HCT116 (cell line): ENCODE measurements at regions not wholly inside any gene's neighbourhood (a gene's known extent, or its start where the extent isn't known, plus 50 kb on each side); places are given as distances from the start of the nearest gene placed in this dataset.

ENCODE experiments used
- ATAC-seq: fragments of 200-7000 bp; cut with Tn5 transposase; 2 replicates; pipeline ENCODE4 v1.9.1; 2020; ENCODE audit warnings: mild to moderate bottlenecking, moderate library complexity
- BruUV-seq: library from RNA; stranded (reverse); fragments of 400-500 nt; replicated peaks from 2 replicates; lab custom pipeline; 2021; lab: Mats Ljungman, UMichigan
- CTCF ChIA-PET: fragments of 300-600 bp; sonication (Branson Sonifier 250); formaldehyde crosslinking; loops from one replicate; lab custom pipeline; 2021; ENCODE audit warnings: antibody characterized with exemption; lab: Charles Lee
- POLR2A ChIA-PET: fragments of 300-600, 350-600 bp; sonication (Branson Sonifier 250); formaldehyde crosslinking; loops from one replicate; lab custom pipeline; 2021; ENCODE audit warnings: antibody characterized with exemption; lab: Charles Lee
- RAD21 ChIA-PET, 2 experiments: fragments of 300-600 bp; sonication (Branson Sonifier 250); formaldehyde crosslinking; loops; one replicate each; lab custom pipeline; 2023; ENCODE audit warnings: low total read pairs in 2 of 2; ENCODE audit not compliant: uncharacterized antibody in 2 of 2, unreplicated experiment in 2 of 2, low non-redundant PET in 1 of 2; lab: Charles Lee
- DNase-seq: peaks from one replicate; pipeline ENCODE4 v3.0.0-alpha.2; 2010; ENCODE audit warnings: low read depth, low spot score
- H2AFZ ChIP-seq: fragments of 200-600 bp; shearing (Covaris generic), sonication (generic); 2 replicates; pipeline ENCODE4 v1.6.1; 2017; ENCODE audit warnings: low read depth, mixed run types, mixed read lengths, antibody characterized with exemption, low read length; ENCODE audit not compliant: poor library complexity, severe bottlenecking
- H3K27ac ChIP-seq: 2 replicates; pipeline ENCODE4 v1.5.1; 2012; ENCODE audit warnings: low read depth, low read length
- H3K27me3 ChIP-seq: fragments of 200-600 bp; sonication (generic); 2 replicates; pipeline ENCODE4 v1.6.1; 2016; ENCODE audit warnings: mixed run types, low read length, mixed read lengths; ENCODE audit not compliant: insufficient read depth
- H3K36me3 ChIP-seq, 2 experiments: fragments of 200-500 bp in 1 of 2; fragments of 200-600 bp in 1 of 2; sonication (Bioruptor generic) in 1 of 2; sonication (generic) in 1 of 2; 2 replicates each; pipeline versions ENCODE4 v1.5.1 to v1.6.1; 2014 to 2016; ENCODE audit warnings: low read length in 2 of 2, inconsistent platforms in 1 of 2, mixed read lengths in 1 of 2, mixed run types in 1 of 2; ENCODE audit not compliant: insufficient read depth in 2 of 2, control insufficient read depth in 1 of 2
- H3K4me1 ChIP-seq, 2 experiments: fragments of 200-600 bp in 1 of 2; sonication (generic) in 1 of 2; 2 replicates each; pipeline versions ENCODE4 v1.5.1 to v1.6.1; 2012 to 2017; ENCODE audit warnings: low read length in 2 of 2, inconsistent platforms in 1 of 2, mild to moderate bottlenecking in 1 of 2, mixed read lengths in 1 of 2, mixed run types in 1 of 2, moderate library complexity in 1 of 2; ENCODE audit not compliant: insufficient read depth in 2 of 2, control insufficient read depth in 1 of 2
- H3K4me2 ChIP-seq: fragments of 200-600 bp; sonication (generic); 2 replicates; pipeline ENCODE4 v1.6.1; 2017; ENCODE audit warnings: mixed run types, low read length, mixed read lengths
- H3K4me3 ChIP-seq, 2 experiments: fragments of 200-600 bp in 1 of 2; sonication (generic) in 1 of 2; replicated peaks in 1 of 2; 2 replicates each; pipeline ENCODE4 v1.5.1; 2011 to 2016; ENCODE audit warnings: low read length in 2 of 2, control low read depth in 1 of 2, low read depth in 1 of 2, mild to moderate bottlenecking in 1 of 2, mixed read lengths in 1 of 2, mixed run types in 1 of 2
- H3K79me2 ChIP-seq: fragments of 200-600 bp; sonication (generic); 2 replicates; pipeline ENCODE4 v1.6.1; 2017; ENCODE audit warnings: mild to moderate bottlenecking, mixed run types, low read length, moderate library complexity, mixed read lengths; ENCODE audit not compliant: insufficient read depth
- H3K9ac ChIP-seq: fragments of 200-600 bp; sonication (generic); 2 replicates; pipeline ENCODE4 v1.6.1; 2016; ENCODE audit warnings: low read length, mixed read lengths
- H3K9me2 ChIP-seq: fragments of 200-600 bp; sonication (generic), shearing (Covaris generic); 2 replicates; pipeline ENCODE4 v1.6.1; 2017; ENCODE audit warnings: mixed run types, mild to moderate bottlenecking, moderate library complexity; ENCODE audit not compliant: insufficient read depth
- H3K9me3 ChIP-seq, 2 experiments: fragments of 200-500 bp in 1 of 2; fragments of 200-600 bp in 1 of 2; sonication (Bioruptor generic) in 1 of 2; sonication (generic) in 1 of 2; 2 replicates each; pipeline ENCODE4 v1.6.1; 2014 to 2017; ENCODE audit warnings: low read length in 2 of 2, mixed read lengths in 2 of 2, inconsistent platforms in 1 of 2, low read depth in 1 of 2, mild to moderate bottlenecking in 1 of 2, mixed run types in 1 of 2, moderate library complexity in 1 of 2; ENCODE audit not compliant: control insufficient read depth in 1 of 2, insufficient read depth in 1 of 2
- H4K20me1 ChIP-seq: fragments of 200-600 bp; sonication (generic), shearing (Covaris generic); 2 replicates; pipeline ENCODE4 v1.6.1; 2017; ENCODE audit warnings: mixed run types, mild to moderate bottlenecking, moderate library complexity; ENCODE audit not compliant: insufficient read depth
- ATF3 ChIP-seq: IDR thresholded peaks from 2 replicates; pipeline ENCODE4 v1.6.1; 2012
- CBX3 ChIP-seq: IDR thresholded peaks from 2 replicates; pipeline ENCODE4 v1.6.1; 2012; ENCODE audit warnings: low read depth
- CEBPB ChIP-seq: IDR thresholded peaks from 2 replicates; pipeline ENCODE4 v1.6.1; 2012; ENCODE audit warnings: low read depth
- CTCF ChIP-seq, 3 experiments: fragments of 200-600 bp in 1 of 3; sonication (generic) in 1 of 3; IDR thresholded peaks in 2 of 3; conservative IDR thresholded peaks in 1 of 3; 2 replicates each; pipeline ENCODE4 v1.5.1; 2012 to 2017; ENCODE audit warnings: low read depth in 2 of 3, low read length in 2 of 3, antibody characterized with exemption in 1 of 3, borderline replicate concordance in 1 of 3, control low read depth in 1 of 3, mild to moderate bottlenecking in 1 of 3, mixed read lengths in 1 of 3, mixed run types in 1 of 3, moderate library complexity in 1 of 3; ENCODE audit not compliant: insufficient read depth in 1 of 3
- EGR1 ChIP-seq: IDR thresholded peaks from 2 replicates; pipeline ENCODE4 v1.6.1; 2012; ENCODE audit warnings: low read depth
- ELF1 ChIP-seq: IDR thresholded peaks from 2 replicates; pipeline ENCODE4 v1.6.1; 2012; ENCODE audit warnings: low read depth, borderline replicate concordance
- EZH2 ChIP-seq: fragments of 200-600 bp; sonication (generic); IDR thresholded peaks from 2 replicates; pipeline ENCODE4 v1.6.1; 2017; ENCODE audit warnings: antibody characterized with exemption, mixed run types
- EZH2phosphoT487 ChIP-seq: fragments of 200-600 bp; IDR thresholded peaks from 2 replicates; pipeline ENCODE4 v1.6.1; 2018; ENCODE audit warnings: antibody characterized with exemption, borderline replicate concordance
- FOSL1 ChIP-seq: IDR thresholded peaks from 2 replicates; pipeline ENCODE4 v1.6.1; 2012; ENCODE audit warnings: low read depth
- JUND ChIP-seq: IDR thresholded peaks from 2 replicates; pipeline ENCODE4 v1.6.1; 2012
- MAX ChIP-seq: IDR thresholded peaks from 2 replicates; pipeline ENCODE4 v1.6.1; 2012
- POLR2A ChIP-seq: IDR thresholded peaks from 2 replicates; pipeline ENCODE4 v1.7.0; 2011; ENCODE audit warnings: borderline replicate concordance; ENCODE audit not compliant: insufficient read depth, insufficient read length; ENCODE audit errors: extremely low read depth
- RAD21 ChIP-seq: IDR thresholded peaks from 2 replicates; pipeline ENCODE4 v1.6.1; 2012; ENCODE audit warnings: low read depth, mild to moderate bottlenecking
- SIN3A ChIP-seq: IDR thresholded peaks from 2 replicates; pipeline ENCODE4 v1.6.1; 2012; ENCODE audit warnings: low read depth
- YY1 ChIP-seq: IDR thresholded peaks from 2 replicates; pipeline ENCODE4 v1.6.1; 2011; ENCODE audit warnings: low read length, low read depth, moderate library complexity, mild to moderate bottlenecking; ENCODE audit not compliant: insufficient replicate concordance; ENCODE audit errors: extremely low read depth
- ZBTB33 ChIP-seq: IDR thresholded peaks from 2 replicates; pipeline ENCODE4 v1.6.1; 2011; ENCODE audit warnings: mild to moderate bottlenecking, low read length, moderate library complexity; ENCODE audit not compliant: insufficient replicate concordance; ENCODE audit errors: extremely low read depth
- ZFX ChIP-seq: fragments of 450-650 bp; IDR thresholded peaks from 2 replicates; pipeline ENCODE4 v1.6.1; 2017
- ZNF274 ChIP-seq: fragments of 200-500 bp; sonication (Bioruptor generic); IDR thresholded peaks from 2 replicates; pipeline ENCODE4 v1.6.1; 2014; ENCODE audit warnings: mild to moderate bottlenecking, low read depth, low read length, inconsistent platforms
- intact Hi-C: fragments of 100-400 bp; cut with micrococcal nuclease; formaldehyde crosslinking; loops from 2 replicates; pipeline ENCODE4 v1.10.0; 2022

GRCh38 chr5:92674321-92674720 is 906.7 kb downstream of the NR2F1-AS1 start:
- H2AFZ ChIP-seq = no peak overlapping the region
- ATAC-seq = no peak
- H3K4me2 ChIP-seq = no peak overlapping the region
- no TSS peak for BruUV-seq
- TF ChIP-seq RAD21 (no peak), ELF1 (no peak), POLR2A (no peak), ATF3 (no peak), FOSL1 (no peak), EZH2 (no peak), CTCF (IDR thresholded peaks at IDR 0.05 in 2 of 3, conservative IDR thresholded peaks at IDR 0.05 in 1 of 3; ENCODE audit: borderline replicate concordance in 1 of 3, insufficient read depth in 1 of 3, low read depth in 2 of 3, low read length in 2 of 3) (no peak), ZNF274 (no peak), EZH2phosphoT487 (no peak), JUND (no peak), CEBPB (no peak), CBX3 (no peak), EGR1 (no peak), ZBTB33 (no peak), SIN3A (no peak), YY1 (no peak), ZFX (no peak), MAX (no peak)
- intact Hi-C loops = no loop called here
- H3K4me3 ChIP-seq = no peak overlapping the region
- H4K20me1 ChIP-seq = no peaks in the 10 kb centered on the region
- no peaks in the 10 kb centered on the region for H3K4me1 ChIP-seq
- ChIA-PET POLR2A (no interaction called here), CTCF (no interaction called here), RAD21 (no interaction called here)
- no peak for DNase-seq
- no peaks in the 10 kb centered on the region for H3K79me2 ChIP-seq
- no peak overlapping the region for H3K9ac ChIP-seq
- H3K9me2 ChIP-seq = 0 out of 2 replicates have a peak, but pooled peaks cover 4% of the 10 kb centered on the region
- H3K9me3 ChIP-seq = no peaks in the 10 kb centered on the region
- no peaks in the 10 kb centered on the region for H3K36me3 ChIP-seq
- H3K27ac ChIP-seq = no peak overlapping the region
- H3K27me3 ChIP-seq = no peaks in the 10 kb centered on the region
